ENCODE measurements at regions not wholly inside any gene's neighbourhood (a gene's known extent, or its start where the extent isn't known, plus 50 kb on each side); places are given as distances from the start of the nearest gene placed in this dataset.
"Not testable (repeated sequence)": the region's sequence is repeated elsewhere in the genome, so short reads cannot be mapped to it uniquely, and the experiment has no call there.

GRCh38 chr12:33937669-33938068, 84.6 kb upstream of the ALG10 start:
- TF ChIP-seq ZFP30 (CRISPR knock-in tag; IDR thresholded peaks at IDR 0.05); BACH2 (CRISPR knock-in tag; IDR thresholded peaks at IDR 0.05; ENCODE audit: borderline replicate concordance); SNAI2 (CRISPR knock-in tag; IDR thresholded peaks at IDR 0.05); PATZ1 (CRISPR knock-in tag; IDR thresholded peaks at IDR 0.05; ENCODE audit: borderline replicate concordance); OSR1 (CRISPR knock-in tag; IDR thresholded peaks at IDR 0.05); RARB (CRISPR knock-in tag; IDR thresholded peaks at IDR 0.05); GLIS3 (CRISPR knock-in tag; IDR thresholded peaks at IDR 0.05); ZFP3 (CRISPR knock-in tag; IDR thresholded peaks at IDR 0.05); TCF4 (CRISPR knock-in tag; IDR thresholded peaks at IDR 0.05; ENCODE audit: borderline replicate concordance); CSDC2 (CRISPR knock-in tag; IDR thresholded peaks at IDR 0.05): not testable (repeated sequence)
